ENCODE measurements at regions not wholly inside any gene's neighbourhood (a gene's known extent, or its start where the extent isn't known, plus 50 kb on each side); places are given as distances from the start of the nearest gene placed in this dataset.

GRCh38 chr6:150711061-150711460, 111.4 kb downstream of the PLEKHG1 start:
- Histone ChIP-seq H3K9me3 (replicated peaks) (no peaks in the 10 kb centered on the region), H3K4me1 (replicated peaks) (no peaks in the 10 kb centered on the region), H3K4me3 (no peak overlapping the region), H3K27me3 (replicated peaks) (0 out of 2 replicates have a peak, but pooled peaks cover 6% of the 10 kb centered on the region), H3K27ac (no peak overlapping the region), H3K36me3 (no peaks in the 10 kb centered on the region)
- DNase-seq (ENCODE audit: low read depth in 1 of 2, low spot score in 2 of 2) = no peak

GRCh38 chr6:150711584-150712504, 112.2 kb downstream of the PLEKHG1 start:
- H3K27me3 ChIP-seq (replicated peaks) = 0 out of 2 replicates have a peak, but pooled peaks cover 6% of the 10 kb centered on the region
- H3K36me3 ChIP-seq = no peaks in the 10 kb centered on the region
- no peaks in the 10 kb centered on the region for H3K9me3 ChIP-seq (replicated peaks)
- no peak overlapping the region for H3K27ac ChIP-seq
- DNase-seq (ENCODE audit: low read depth in 1 of 2, low spot score in 2 of 2) = no peak
- no peaks in the 10 kb centered on the region for H3K4me1 ChIP-seq (replicated peaks)
- H3K4me3 ChIP-seq = no peak overlapping the region

- DNase-seq (ENCODE audit: low read depth in 1 of 2, low spot score in 2 of 2) = no peak
- no peaks in the 10 kb centered on the region for H3K9me3 ChIP-seq (replicated peaks)
- H3K36me3 ChIP-seq = no peaks in the 10 kb centered on the region
- no peak overlapping the region for H3K27ac ChIP-seq
- H3K4me1 ChIP-seq (replicated peaks) = no peaks in the 10 kb centered on the region
- no peak overlapping the region for H3K4me3 ChIP-seq
- H3K27me3 ChIP-seq (replicated peaks) = 0 out of 2 replicates have a peak, but pooled peaks cover 6% of the 10 kb centered on the region
These were observed 113.0 kb downstream of the PLEKHG1 start for GRCh38 chr6:150712505-150713252.

- Histone ChIP-seq H3K4me1 (replicated peaks) (no peaks in the 10 kb centered on the region), H3K27ac (no peak overlapping the region), H3K9me3 (replicated peaks) (no peaks in the 10 kb centered on the region), H3K27me3 (replicated peaks) (0 out of 2 replicates have a peak, but pooled peaks cover 6% of the 10 kb centered on the region), H3K36me3 (no peaks in the 10 kb centered on the region), H3K4me3 (no peak overlapping the region)
- DNase-seq (ENCODE audit: low read depth in 1 of 2, low spot score in 2 of 2) = no peak
These were observed 113.8 kb downstream of the PLEKHG1 start for GRCh38 chr6:150713487-150713886.

GRCh38 chr6:150713931-150714330, 114.2 kb downstream of the PLEKHG1 start:
- Histone ChIP-seq H3K9me3 (replicated peaks) (no peaks in the 10 kb centered on the region), H3K36me3 (no peaks in the 10 kb centered on the region), H3K4me1 (replicated peaks) (no peaks in the 10 kb centered on the region), H3K27ac (no peak overlapping the region), H3K27me3 (replicated peaks) (0 out of 2 replicates have a peak, but pooled peaks cover 6% of the 10 kb centered on the region), H3K4me3 (no peak overlapping the region)
- DNase-seq (ENCODE audit: low read depth in 1 of 2, low spot score in 2 of 2) = no peak

GRCh38 chr6:150715133-150715532, 115.4 kb downstream of the PLEKHG1 start:
- Histone ChIP-seq H3K27ac (no peak overlapping the region), H3K36me3 (no peaks in the 10 kb centered on the region), H3K27me3 (replicated peaks) (0 out of 2 replicates have a peak, but pooled peaks cover 6% of the 10 kb centered on the region), H3K4me1 (replicated peaks) (no peaks in the 10 kb centered on the region), H3K9me3 (replicated peaks) (no peaks in the 10 kb centered on the region), H3K4me3 (no peak overlapping the region)
- DNase-seq (ENCODE audit: low read depth in 1 of 2, low spot score in 2 of 2) = no peak

- Histone ChIP-seq H3K4me3 (no peak overlapping the region), H3K36me3 (no peaks in the 10 kb centered on the region), H3K4me1 (replicated peaks) (0 out of 2 replicates have a peak, but pooled peaks cover 6% of the 10 kb centered on the region), H3K27ac (no peak overlapping the region), H3K27me3 (replicated peaks) (0 out of 2 replicates have a peak, but pooled peaks cover 6% of the 10 kb centered on the region), H3K9me3 (replicated peaks) (no peaks in the 10 kb centered on the region)
- DNase-seq (ENCODE audit: low read depth in 1 of 2, low spot score in 2 of 2) = no peak
These were observed 117.7 kb downstream of the PLEKHG1 start for GRCh38 chr6:150717419-150717818.

GRCh38 chr6:150719099-150719766, 119.5 kb downstream of the PLEKHG1 start:
- peaks cover 11% of the 10 kb centered on the region; the same call in 1 of the 2 replicates for H3K4me1 ChIP-seq (replicated peaks)
- H3K9me3 ChIP-seq (replicated peaks) = no peaks in the 10 kb centered on the region
- H3K27ac ChIP-seq = no peak overlapping the region
- no peaks in the 10 kb centered on the region for H3K36me3 ChIP-seq
- H3K4me3 ChIP-seq = no peak overlapping the region
- DNase-seq (ENCODE audit: low read depth in 1 of 2, low spot score in 2 of 2) = no peak
- no peaks in the 10 kb centered on the region for H3K27me3 ChIP-seq (replicated peaks)

- no peaks in the 10 kb centered on the region for H3K27me3 ChIP-seq (replicated peaks)
- no peak for DNase-seq (ENCODE audit: low read depth in 1 of 2, low spot score in 2 of 2)
- H3K4me3 ChIP-seq = no peak overlapping the region
- H3K27ac ChIP-seq = no peak overlapping the region
- peaks cover 11% of the 10 kb centered on the region; the same call in 1 of the 2 replicates for H3K4me1 ChIP-seq (replicated peaks)
- H3K36me3 ChIP-seq = no peaks in the 10 kb centered on the region
- no peaks in the 10 kb centered on the region for H3K9me3 ChIP-seq (replicated peaks)
These were observed 120.1 kb downstream of the PLEKHG1 start for GRCh38 chr6:150719831-150720230.

GRCh38 chr6:150720774-150721233, 121.1 kb downstream of the PLEKHG1 start:
- H3K36me3 ChIP-seq = no peaks in the 10 kb centered on the region
- H3K27me3 ChIP-seq (replicated peaks) = no peaks in the 10 kb centered on the region
- H3K4me1 ChIP-seq (replicated peaks) = peaks cover 11% of the 10 kb centered on the region; the same call in 1 of the 2 replicates
- H3K9me3 ChIP-seq (replicated peaks) = no peaks in the 10 kb centered on the region
- no peak overlapping the region for H3K4me3 ChIP-seq
- DNase-seq (ENCODE audit: low read depth in 1 of 2, low spot score in 2 of 2) = peak in 1 of 2 experiments; percentile 23
- no peak overlapping the region for H3K27ac ChIP-seq

- no peaks in the 10 kb centered on the region for H3K9me3 ChIP-seq (replicated peaks)
- H3K27me3 ChIP-seq (replicated peaks) = no peaks in the 10 kb centered on the region
- no peak overlapping the region for H3K27ac ChIP-seq
- peaks cover 11% of the 10 kb centered on the region; the same call in 1 of the 2 replicates for H3K4me1 ChIP-seq (replicated peaks)
- no peaks in the 10 kb centered on the region for H3K36me3 ChIP-seq
- H3K4me3 ChIP-seq = no peak overlapping the region
- DNase-seq (ENCODE audit: low read depth in 1 of 2, low spot score in 2 of 2) = no peak
These were observed 122.0 kb downstream of the PLEKHG1 start for GRCh38 chr6:150721418-150722266.

- no peak overlapping the region for H3K4me3 ChIP-seq
- H3K27me3 ChIP-seq (replicated peaks) = no peaks in the 10 kb centered on the region
- no peak for DNase-seq (ENCODE audit: low read depth in 1 of 2, low spot score in 2 of 2)
- H3K9me3 ChIP-seq (replicated peaks) = no peaks in the 10 kb centered on the region
- no peaks in the 10 kb centered on the region for H3K36me3 ChIP-seq
- H3K27ac ChIP-seq = no peak overlapping the region
- peaks cover 11% of the 10 kb centered on the region; the same call in 1 of the 2 replicates for H3K4me1 ChIP-seq (replicated peaks)
These were observed 123.1 kb downstream of the PLEKHG1 start for GRCh38 chr6:150722614-150723344.
